Muscle of arm (tissue), 1 donor: ENCODE measurements at regions not wholly inside any gene's neighbourhood (a gene's known extent, or its start where the extent isn't known, plus 50 kb on each side); places are given as distances from the start of the nearest gene placed in this dataset.
A peak's percentile ranks its signal among the peaks of the same experiment; 100 is the strongest.
"Not testable (repeated sequence)": the region's sequence is repeated elsewhere in the genome, so short reads cannot be mapped to it uniquely, and the experiment has no call there.

Source experiments
- DNase-seq: peaks from one replicate; pipeline ENCODE4 v3.0.0-alpha.2; 2013

DNA sequence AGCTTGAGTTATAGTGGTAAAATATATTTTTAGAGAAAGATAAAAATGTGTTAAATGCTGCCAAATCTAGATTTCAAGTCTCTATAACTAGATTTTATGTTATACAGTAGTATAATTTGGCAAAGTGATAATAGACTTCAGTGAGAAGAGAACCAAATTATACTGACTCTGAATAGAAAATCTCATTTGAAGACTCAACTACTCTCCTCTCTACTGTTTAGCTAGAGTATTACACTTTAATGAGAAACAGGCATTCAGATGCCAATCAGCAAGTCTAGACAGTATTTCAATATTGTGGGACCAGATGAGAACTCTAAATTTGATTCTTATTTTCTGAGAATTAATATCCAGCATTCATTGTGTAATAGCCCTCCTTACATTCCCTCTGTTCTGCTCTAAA, 311.2 kb downstream of the SLITRK5 start:
- DNase-seq: no peak

DNA sequence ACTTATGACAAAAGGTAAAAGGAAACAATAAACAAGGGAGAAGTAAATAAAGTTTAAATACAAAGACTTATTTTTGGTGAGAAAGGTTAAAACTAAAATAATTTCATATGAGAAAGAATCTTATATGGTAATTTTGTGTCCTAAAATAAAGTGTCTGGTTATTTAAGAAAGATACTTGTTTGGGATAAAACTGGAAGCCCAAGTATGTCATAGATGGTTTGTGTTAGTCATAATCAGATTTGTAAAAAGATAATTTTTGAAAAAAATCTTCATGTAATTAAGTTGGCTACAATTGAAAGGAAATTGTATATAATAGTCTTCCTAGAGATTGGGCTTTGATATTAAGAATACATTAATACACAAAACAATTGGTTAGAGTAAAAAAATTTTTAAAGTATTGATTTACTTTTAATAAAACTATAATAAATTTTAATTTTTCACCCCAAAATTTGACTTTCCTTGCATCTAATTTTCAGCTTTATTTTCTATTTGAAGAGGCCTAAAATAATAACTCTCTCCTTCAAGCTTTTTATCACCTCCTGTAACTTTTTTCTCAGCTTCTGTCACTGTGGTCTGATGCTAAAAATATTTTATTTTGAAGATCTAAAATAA, 315.6 kb downstream of the SLITRK5 start:
- no peak for DNase-seq

DNA sequence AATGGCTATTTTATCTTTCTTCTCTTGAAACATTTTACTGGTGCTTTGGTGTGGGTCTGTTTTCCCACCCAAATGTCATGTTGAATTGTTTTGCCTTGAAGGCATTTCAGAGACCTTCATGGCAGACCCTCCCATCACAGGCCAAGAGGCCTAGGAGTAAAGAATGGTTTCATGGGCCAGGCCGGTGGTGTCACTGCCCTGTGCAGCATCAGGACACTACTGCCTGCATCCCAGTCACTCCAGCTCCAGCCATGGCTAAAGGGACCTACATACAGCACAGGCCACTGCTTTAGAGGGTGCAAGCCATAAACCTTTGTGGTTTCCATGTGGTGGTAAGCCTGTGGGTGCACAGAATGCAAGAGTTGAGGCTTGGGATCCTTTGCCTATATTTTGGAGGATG, 326.9 kb downstream of the SLITRK5 start:
- no peak for DNase-seq

DNA sequence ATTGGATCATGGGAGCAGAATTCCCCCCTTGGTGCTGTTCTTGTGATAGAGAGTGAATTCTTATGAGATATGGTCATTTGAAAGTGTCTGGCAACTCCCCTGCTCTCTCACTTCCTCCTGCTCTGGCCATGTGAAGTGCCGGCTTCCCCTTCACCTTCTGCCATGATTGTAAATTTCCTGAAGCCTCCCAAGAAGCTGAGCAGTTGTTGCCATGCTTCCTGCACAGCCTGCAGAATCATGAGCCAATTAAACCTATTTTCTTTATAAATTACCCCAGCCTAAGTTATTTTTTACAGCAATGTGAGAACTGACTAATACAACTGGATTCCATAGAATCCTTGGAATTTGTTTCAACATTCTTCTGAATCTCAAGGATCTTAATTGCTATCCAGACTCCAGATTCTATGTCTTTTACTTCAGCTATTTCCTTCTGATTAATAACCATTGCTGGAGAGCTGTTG, 328.1 kb downstream of the SLITRK5 start:
- DNase-seq: no peak

DNA sequence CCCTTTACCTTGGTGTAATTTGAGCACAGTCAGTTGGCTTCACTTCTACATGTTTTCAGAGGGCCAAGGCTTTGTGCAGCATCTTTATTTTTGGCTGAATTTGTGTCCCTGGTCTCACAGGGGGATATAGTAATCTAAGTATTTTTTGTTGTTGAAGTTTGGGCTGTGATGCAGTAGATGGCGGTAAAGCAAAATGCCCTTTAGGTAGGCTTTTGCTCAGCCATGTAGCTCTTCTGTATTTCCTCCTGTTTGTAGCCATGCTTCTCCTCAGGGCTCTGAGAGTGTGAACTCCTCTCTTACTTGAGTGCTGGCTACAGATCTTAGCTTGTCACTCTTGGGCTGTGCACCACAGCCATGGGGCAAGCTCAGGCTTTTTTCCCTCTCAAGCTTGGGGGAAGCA, 328.6 kb downstream of the SLITRK5 start:
- no peak for DNase-seq

DNA sequence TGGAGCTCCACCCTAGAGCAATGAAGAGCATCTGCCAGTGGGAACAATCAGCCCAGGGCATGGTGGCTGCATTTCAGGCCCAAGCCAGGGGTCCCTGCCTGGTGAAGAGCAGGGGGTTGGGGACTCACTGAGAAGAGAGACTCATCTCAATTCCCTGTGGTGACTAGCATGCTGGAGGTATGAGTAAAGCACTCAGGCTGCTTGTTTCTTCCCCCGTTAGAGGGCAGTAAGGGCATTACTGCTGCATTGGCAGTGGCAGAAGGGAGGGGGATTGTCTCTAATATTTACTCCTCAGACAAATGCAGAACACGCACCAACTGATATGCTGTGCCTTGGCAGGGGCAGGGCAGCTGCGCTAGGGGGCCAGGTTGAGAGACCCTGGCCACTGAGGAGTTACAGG, 329.1 kb downstream of the SLITRK5 start:
- no peak for DNase-seq

DNA sequence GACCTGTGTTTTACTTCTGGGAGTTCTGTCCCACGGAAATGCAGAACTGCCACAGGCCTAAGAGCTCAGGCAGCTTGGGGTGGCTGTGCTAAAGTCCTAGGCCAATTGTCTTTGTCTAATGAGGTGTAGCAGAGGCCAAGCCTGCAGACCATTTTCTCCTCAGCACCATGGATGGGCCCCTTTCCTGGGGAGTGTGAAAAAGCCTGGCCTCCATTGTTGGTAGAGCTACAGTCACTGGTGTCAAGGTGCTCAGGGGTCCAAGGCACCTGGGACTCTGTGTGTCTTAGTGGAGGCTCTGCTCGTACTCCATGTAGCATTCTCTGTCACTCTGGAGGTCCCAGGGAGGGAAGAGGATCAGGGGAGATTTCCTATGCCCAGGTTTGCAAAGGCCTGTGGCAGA, 329.6 kb downstream of the SLITRK5 start:
- DNase-seq: no peak

DNA sequence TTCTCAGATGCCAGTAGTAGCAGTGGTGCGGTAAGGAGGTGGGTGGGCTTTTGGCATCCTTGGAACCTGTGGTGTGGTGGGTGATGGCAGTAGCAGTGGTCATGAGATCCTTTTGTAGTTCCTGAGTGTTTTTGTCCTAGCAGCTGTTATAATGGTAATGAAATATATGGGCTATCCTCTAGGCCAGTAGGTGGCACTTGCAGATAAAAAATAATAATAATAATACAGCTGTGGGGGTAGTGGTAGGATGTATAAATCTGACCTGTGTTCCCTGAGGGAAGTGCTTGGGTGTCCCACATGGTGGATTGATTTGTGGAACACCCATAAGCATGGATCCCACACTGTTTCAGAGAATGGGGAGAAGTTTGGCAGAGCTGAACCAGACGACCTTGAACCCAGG, 334.0 kb downstream of the SLITRK5 start:
- no peak for DNase-seq

DNA sequence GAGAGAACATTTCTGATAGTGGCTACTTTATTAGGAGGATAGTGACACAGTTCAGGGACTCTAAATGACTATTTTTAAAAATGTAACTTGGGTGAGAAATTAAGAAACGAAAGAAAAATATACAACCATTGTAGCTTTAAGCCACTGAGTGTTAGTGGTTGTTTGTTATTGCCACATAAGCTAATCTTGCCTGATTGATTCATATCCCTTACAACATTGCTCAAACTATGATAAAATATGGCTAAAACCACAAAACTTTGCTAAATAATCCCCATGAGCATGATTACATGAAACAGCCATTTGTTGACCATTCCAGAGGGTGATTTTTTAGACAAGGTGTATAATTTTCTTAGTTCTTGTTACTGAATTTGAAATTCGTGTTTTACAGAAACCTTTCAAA, 343.4 kb downstream of the SLITRK5 start:
- no peak for DNase-seq

DNA sequence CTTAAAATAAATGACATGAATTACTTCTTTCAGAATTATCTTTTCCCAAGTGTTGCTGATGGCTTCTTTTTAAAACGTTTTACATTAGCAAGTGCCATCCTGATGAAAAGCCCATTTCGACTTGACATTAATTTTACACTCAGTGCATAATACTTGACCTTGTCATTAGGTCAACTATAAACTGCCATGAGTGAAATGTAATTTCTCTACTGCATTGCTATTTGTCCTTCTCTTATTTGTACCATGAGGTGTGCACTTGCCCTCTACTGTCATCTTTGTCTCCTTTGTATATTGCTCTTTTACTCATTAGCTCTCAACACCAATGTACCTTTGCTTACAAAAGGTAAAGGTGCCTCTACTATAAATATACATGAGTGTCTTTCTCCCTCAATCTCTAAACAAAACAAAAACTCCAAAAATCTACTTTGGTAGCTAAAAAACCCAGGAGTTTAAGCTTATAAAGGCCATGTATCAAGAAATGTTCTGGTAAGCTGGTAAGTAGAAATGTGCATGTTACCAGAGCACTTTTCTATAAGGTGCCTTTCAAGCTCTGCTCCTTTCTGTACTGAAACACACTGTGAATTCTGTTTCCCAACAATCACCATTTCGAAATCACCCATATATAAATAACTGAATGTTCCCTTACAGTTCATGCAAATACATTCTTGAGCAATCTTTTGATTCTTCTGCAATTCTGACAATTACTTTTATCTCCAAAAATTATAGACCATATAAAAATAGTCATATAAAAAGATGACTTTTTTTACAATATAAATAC, 351.4 kb downstream of the SLITRK5 start:
- DNase-seq: no peak

DNA sequence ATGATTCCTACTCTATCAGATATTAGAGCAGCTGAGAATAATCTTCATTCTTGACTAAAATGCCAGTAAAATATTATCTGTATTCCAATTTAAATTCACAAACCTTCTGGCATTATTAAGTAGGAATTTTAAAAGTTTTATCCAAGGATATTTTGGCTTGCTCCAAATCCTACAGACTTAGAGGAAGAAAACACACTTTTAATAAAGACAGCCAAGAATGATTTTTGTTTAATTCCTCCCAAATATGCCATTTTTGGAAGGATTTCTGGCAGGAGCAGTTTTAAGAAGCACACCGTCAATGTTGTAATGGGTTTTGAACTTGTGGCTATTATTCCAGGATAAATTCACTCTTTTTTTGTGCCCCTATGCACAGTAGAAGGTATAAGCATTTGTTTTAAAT, 355.1 kb downstream of the SLITRK5 start:
- DNase-seq: peak; percentile 37

DNA sequence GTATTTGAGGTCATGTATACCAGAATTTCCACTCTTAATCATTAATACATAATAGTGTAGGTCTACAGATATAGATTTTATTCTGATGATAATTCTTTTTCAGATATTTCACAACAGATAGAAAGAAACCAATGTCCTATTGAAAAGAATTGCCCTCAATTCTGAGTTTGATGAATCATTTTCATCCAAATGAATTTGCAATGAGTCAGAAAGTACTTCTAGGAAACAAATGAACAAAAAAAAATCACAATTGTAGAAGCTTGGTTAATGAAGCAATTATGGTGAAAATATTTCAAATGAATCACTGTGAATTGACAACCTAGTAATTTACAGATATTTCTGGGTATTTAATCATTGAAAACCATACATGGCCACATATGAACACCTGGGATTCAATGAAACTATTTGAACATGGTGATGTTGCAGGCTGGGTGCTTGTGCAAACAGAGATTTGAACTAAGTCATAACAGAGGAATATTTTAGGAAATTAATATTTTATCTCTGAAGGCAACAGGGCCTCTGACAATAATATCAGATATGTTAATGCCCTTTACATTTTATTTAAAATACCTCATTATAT, 360.9 kb downstream of the SLITRK5 start:
- no peak for DNase-seq

DNA sequence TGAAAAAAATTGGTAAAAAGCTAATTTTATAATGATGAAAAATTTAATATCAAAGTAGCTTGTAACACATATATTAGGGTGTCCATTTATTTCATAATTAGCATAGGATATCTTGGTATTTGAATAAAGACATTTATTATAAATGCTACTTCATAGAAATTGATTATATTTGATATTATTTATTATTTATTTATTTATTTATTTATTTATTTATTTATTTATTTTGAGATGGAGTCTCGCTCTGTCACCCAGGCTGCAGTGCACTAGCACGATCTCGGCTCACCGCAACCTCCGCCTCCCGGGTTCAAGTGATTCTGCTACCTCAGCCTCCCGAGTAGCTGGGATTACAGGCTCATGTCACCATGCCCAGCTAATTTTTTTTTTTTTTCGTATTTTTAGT, 365.0 kb downstream of the SLITRK5 start:
- DNase-seq: not testable (repeated sequence)

DNA sequence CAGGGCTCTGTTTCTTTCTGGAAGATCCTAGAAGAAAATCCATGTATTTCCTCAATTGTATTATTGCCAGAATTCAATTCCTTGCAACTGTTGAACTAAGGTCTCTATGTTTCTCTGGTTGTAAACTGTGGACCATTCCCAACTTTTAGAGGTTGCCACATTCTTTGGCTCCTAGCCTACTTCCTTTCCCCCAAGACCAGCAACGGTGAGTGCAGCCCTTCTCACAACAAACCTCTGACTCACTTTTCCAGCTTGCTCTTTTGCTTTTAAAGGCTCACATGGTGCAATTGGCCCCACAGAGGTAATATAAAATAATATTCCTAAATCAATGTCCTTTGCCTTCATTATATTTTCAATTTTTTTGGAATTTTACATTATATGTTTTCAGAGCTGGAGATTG, 371.3 kb downstream of the SLITRK5 start:
- DNase-seq: no peak

DNA sequence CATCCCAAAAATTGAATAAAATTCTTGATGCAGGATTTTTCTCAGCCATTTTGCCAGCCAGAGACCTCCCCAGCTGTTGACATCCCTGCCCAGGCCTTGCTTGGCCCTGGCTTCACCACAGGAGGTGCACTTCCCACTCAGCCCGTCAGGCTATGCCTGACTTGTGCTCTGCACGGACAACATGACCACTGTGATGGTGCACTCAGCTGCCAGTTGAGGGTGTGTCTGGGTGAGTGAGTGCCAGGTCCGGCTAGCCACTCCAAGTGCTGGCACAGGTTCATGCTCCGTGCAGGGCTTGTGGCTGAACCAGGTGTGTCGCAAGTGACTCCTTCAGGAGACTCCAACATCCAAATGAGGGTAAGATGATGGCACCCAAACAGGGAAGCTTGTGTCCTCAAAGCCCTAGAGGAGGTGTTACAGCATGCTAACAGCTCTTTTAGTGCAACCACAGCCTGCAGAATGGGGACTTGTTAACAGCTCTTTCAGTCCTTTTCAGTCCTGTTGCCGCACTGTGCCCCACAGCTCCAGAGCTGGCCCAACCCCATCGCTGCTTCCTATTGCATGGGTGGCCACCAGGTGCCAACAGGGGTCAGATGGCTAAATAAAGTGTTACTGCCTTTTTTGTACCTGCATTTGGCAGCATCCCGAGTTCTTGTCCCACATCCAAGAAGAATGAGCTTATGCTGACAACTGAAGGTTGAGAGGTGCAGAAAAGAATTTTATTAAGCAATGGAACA, 380.7 kb downstream of the SLITRK5 start:
- DNase-seq: no peak

DNA sequence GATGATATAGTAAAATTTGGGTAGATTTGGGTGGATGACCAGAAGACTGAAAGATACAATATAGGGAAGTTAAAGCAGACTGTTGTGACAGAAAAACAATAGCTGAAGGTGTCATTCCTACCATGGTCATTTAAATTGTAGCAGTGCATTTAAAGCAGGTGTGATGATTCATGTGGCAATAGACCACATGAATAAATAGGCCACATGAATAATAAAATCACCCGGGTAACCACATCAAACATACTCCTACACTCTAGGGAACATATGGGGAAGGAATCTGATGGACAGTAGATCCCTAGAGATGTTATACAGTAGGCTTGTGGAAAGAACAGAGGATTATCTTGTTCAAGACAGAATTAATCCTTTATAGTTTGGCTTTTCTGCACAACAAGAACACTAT, 392.6 kb downstream of the SLITRK5 start:
- DNase-seq: no peak

DNA sequence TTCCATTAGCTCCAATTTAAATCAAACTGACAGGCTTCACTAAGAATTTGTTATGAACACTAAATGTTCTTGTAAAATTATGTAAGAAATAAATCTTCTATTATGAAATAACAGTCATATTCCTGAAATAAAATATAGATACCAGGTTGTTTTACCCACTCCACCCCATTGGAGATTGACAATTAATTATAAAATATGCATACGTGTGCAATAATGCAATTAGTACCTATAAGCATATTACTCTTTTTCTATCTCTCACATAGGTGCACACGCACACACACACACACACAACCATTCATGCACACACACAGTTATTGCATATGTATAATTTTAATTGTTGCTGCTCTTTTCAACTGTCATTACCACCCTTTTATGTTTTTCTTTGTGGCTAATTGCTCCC, 395.7 kb downstream of the SLITRK5 start:
- DNase-seq: no peak

DNA sequence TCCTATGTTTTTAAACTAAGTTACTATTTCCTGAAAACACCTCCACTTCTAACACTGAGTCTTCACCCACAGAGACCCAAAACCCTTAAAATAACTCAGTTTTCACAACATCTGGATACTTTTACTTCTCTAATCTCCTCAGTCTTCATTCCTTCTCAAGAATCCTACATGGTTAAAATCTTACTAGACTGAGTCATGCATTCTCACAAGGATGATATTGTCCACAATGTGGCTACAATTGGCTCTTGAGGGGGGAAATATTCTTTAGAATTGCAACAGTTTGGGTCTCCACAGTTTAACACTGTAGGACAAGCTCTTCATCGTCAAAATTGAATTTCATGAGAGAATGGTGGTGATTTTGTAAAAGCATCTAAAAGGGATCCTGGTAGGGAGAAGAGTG, 397.1 kb downstream of the SLITRK5 start:
- no peak for DNase-seq

DNA sequence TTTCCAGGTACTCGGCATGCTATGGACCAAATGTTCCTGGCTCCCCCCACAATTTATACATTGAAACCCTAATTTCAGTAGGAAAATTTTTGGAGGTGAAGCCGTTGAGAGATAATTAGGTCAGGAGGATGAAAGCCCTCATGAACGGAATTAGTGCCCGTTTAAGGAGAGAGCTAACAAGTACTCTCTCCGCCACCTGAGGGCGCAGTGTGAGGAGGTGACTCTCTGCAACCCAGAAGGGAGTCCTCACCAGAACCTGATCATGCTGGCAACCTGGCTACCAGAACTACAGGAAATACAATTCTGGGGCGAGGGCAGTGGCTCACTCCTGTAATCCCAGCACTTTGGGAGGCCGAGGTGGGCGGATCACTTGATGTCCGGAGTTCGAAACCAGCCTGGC, 397.8 kb downstream of the SLITRK5 start:
- no peak for DNase-seq

DNA sequence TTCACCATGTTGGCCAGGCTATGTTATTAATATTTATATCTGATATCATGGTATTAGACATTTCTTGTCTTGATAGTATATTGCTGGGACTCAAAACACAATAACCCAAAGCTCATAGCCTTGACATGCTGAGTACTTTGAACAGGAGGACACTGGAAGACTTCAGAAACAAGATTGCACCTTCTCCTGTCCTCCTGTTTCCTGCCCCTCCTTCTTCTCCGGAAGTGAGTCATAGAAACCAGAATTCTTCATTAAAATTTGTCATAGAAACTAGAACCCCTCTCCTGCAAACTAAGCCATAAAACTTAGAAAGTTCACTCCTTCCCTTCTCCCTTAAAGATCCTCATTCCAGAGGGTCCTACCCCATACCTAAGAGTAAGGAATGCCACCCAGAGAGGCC, 400.2 kb downstream of the SLITRK5 start:
- DNase-seq: no peak

DNA sequence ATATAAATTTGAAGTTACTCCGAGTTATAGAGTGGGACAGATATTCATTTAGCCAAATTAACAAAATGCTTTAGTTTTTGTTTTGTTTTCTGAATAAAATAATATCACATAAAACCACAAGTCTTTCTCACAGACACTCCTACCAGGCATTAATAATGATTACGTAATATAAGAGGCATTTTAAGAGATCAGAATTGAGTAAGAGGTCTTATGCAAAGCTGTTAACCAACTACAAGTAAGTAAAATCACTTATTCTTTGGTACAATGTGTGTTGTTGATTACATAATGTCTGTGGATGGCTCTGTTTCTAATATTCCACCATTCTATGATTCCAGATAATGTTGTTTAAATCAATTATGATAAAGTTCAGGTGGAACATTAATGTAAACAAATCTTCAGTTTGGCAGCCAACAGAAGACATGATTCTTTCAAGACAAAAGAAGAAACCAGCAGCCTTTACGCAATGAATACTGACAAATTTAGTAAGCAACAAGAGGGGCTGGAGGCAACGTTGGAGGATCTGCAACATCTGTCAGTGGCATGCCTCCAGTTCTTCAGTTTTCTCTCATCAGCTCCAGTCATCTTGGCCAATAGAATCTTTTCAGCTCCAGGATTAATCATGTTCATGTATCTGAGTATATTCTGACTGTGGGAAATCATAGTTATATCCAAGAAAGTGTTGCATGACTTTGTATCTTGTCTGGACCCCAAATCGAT, 403.8 kb downstream of the SLITRK5 start:
- peak; percentile 70 for DNase-seq

DNA sequence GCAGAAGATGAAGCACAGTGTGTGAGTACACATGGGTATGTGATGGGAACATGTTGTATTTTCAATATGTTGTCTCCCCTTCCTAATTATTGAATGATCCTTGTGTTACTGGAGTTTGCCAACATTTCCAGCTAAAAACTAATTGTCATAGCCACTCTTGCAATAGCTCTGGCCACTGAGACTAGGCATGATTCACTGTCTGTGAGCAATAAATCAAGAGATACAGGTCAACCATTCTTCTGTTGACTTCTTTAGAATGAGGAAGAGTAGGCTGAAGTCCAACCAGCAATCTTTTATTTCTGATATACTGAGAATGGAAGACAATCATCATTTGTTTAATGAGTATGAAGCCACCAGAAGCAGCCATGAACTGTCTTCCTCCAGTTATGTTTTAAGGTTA, 413.9 kb downstream of the SLITRK5 start:
- DNase-seq: no peak
